Hypothalamus (tissue), 51 donors: ENCODE measurements at regions not wholly inside any gene's neighbourhood (a gene's known extent, or its start where the extent isn't known, plus 50 kb on each side); places are given as distances from the start of the nearest gene placed in this dataset.

Experiments
- DNase-seq, 51 donors: peaks; one replicate each; lab custom pipeline; 2025; lab: John Stamatoyannopoulos, UW

DNA sequence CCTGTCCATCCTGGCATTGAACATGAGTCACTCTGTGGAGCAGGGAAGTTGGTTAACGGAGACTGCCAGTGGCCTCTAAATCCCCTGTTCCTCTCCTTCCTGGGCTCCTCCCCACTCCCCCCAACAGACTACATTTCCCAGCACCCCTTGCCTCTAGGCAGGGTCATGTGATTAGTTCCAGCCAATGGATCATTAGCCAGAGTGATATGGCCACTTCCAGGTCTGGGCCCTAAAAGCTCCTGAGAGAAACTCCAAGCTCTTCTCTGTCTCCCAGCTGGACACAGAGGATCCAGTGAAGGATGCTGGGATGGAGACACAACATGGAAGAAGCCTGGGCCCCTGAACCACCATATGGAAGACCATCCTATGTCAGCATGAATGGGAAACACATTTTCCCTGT lies 54.4 kb upstream of the RFLNA start:
- DNase-seq: no peak

DNA sequence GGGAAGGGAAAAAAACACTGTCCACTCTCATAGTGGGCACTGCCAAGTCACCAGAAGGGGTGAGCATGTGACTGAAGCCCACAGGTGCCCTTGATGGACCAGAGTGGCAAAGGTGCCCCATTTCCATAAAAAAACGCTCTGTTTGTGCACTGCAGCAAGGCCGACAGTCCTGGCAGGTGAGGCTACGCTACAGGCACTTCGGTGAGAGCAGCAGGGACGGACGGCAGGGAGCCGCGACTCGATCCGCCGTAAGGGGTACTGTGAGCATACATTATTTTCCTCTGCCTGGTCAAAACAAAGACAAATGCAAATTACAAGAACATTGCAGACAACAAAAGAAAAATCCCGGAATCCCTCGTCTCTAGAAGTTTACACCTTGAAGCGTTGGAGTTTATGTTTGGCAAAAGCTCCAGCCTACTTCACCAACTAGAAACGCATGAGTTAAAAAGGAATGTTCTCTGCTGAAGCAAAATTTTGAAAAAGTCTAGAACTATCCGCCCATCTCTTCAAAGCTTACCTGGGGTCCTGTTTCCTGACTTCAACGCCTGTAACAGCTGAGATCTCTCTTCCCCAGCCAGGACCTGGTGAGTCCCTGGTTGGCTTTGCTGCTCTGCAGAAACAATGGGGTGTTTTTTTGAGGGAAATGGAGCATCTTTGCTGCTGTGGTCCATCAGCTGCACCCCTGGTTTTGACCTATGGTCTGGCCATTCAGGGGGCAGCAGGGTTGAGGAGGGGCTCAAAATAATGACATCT lies 52.9 kb upstream of the RFLNA start:
- no peak for DNase-seq

- DNase-seq: no peak
Observed at GRCh38 chr12:124242529-124243065, 52.3 kb upstream of the RFLNA start.

- no peak for DNase-seq
Observed at GRCh38 chr12:124243936-124244335, 51.0 kb upstream of the RFLNA start.
